ENCODE measurements at regions not wholly inside any gene's neighbourhood (a gene's known extent, or its start where the extent isn't known, plus 50 kb on each side); places are given as distances from the start of the nearest gene placed in this dataset.

DNA sequence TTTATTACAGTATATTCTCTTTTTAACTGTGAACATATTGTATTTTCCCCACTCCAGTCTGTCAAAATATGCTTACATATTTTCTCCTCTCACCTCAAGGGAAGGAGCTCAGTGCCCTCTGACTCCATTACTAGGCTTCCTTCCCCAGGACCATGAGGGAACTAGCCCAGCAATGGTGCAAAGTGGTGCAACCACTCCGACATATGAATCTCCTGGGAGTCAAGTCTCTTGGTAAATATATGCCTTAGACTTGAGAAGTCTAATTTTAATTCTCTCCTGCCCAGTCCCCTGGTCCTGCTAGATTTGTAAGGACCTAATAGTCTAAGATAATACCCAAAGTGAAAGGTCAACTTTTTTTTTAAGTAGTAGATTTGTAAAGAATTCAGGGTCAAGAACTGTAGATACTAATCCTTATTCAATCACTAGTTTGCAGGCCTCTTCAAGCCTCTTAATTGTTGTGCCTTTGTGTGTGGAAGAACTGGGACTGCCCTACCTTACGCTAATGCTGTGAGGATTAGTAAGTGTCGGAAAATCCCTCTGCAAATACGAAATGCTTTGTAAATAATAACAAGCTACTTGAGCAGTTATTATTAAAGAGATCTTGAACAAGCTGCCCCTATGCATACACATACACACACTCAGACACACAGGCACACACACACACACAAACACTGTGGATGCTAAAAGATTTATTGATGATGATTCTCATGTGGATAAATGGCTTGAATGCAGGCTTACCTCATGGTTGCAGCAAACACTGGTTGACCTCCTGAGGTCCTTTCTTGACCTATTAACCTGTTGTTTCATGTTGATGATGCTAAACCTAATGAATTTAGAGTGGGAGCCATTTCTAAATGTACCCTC is 251.2 kb upstream of the PARD3B start:
- TF ChIP-seq, protein P1, sequence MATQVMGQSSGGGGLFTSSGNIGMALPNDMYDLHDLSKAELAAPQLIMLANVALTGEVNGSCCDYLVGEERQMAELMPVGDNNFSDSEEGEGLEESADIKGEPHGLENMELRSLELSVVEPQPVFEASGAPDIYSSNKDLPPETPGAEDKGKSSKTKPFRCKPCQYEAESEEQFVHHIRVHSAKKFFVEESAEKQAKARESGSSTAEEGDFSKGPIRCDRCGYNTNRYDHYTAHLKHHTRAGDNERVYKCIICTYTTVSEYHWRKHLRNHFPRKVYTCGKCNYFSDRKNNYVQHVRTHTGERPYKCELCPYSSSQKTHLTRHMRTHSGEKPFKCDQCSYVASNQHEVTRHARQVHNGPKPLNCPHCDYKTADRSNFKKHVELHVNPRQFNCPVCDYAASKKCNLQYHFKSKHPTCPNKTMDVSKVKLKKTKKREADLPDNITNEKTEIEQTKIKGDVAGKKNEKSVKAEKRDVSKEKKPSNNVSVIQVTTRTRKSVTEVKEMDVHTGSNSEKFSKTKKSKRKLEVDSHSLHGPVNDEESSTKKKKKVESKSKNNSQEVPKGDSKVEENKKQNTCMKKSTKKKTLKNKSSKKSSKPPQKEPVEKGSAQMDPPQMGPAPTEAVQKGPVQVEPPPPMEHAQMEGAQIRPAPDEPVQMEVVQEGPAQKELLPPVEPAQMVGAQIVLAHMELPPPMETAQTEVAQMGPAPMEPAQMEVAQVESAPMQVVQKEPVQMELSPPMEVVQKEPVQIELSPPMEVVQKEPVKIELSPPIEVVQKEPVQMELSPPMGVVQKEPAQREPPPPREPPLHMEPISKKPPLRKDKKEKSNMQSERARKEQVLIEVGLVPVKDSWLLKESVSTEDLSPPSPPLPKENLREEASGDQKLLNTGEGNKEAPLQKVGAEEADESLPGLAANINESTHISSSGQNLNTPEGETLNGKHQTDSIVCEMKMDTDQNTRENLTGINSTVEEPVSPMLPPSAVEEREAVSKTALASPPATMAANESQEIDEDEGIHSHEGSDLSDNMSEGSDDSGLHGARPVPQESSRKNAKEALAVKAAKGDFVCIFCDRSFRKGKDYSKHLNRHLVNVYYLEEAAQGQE (IDR thresholded peaks at IDR 0.05; ENCODE audit: unreplicated experiment) = no peak
- TF ChIP-seq, protein P2, sequence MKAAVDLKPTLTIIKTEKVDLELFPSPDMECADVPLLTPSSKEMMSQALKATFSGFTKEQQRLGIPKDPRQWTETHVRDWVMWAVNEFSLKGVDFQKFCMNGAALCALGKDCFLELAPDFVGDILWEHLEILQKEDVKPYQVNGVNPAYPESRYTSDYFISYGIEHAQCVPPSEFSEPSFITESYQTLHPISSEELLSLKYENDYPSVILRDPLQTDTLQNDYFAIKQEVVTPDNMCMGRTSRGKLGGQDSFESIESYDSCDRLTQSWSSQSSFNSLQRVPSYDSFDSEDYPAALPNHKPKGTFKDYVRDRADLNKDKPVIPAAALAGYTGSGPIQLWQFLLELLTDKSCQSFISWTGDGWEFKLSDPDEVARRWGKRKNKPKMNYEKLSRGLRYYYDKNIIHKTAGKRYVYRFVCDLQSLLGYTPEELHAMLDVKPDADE (IDR thresholded peaks at IDR 0.05) = no peak
- TF ChIP-seq, protein P3, sequence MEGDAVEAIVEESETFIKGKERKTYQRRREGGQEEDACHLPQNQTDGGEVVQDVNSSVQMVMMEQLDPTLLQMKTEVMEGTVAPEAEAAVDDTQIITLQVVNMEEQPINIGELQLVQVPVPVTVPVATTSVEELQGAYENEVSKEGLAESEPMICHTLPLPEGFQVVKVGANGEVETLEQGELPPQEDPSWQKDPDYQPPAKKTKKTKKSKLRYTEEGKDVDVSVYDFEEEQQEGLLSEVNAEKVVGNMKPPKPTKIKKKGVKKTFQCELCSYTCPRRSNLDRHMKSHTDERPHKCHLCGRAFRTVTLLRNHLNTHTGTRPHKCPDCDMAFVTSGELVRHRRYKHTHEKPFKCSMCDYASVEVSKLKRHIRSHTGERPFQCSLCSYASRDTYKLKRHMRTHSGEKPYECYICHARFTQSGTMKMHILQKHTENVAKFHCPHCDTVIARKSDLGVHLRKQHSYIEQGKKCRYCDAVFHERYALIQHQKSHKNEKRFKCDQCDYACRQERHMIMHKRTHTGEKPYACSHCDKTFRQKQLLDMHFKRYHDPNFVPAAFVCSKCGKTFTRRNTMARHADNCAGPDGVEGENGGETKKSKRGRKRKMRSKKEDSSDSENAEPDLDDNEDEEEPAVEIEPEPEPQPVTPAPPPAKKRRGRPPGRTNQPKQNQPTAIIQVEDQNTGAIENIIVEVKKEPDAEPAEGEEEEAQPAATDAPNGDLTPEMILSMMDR (conservative IDR thresholded peaks at IDR 0.05; ENCODE audit: low read depth in 2 of 2) = no peak
- no peak for TF ChIP-seq EZH2 (IDR thresholded peaks at IDR 0.05; ENCODE audit: low read depth, unreplicated experiment)
- no peak for TF ChIP-seq POLR2AphosphoS5 (IDR thresholded peaks at IDR 0.05; ENCODE audit: low read depth)
- no peak for TF ChIP-seq STAT1 (IDR thresholded peaks at IDR 0.05; ENCODE audit: unreplicated experiment)
- TF ChIP-seq EZH2phosphoT487 (IDR thresholded peaks at IDR 0.05; ENCODE audit: unreplicated experiment) = no peak
- TF ChIP-seq JUNB (IDR thresholded peaks at IDR 0.05; ENCODE audit: unreplicated experiment) = no peak
- TF ChIP-seq CREB1 (CRISPR knock-in tag; IDR thresholded peaks at IDR 0.05; ENCODE audit: low read depth) = no peak
- no peak for TF ChIP-seq ZNF114 (CRISPR knock-in tag; IDR thresholded peaks at IDR 0.05)

All from GM23338 (cell line).